Peyer's patch (tissue), 4 donors: ENCODE measurements at regions not wholly inside any gene's neighbourhood (a gene's known extent, or its start where the extent isn't known, plus 50 kb on each side); places are given as distances from the start of the nearest gene placed in this dataset.

ENCODE experiments used
- POLR2A ChIP-seq, 2 donors: fragments of 450-650 bp; IDR thresholded peaks; one replicate each; pipeline ENCODE4 v1.5.1; 2017; ENCODE audit warnings: antibody characterized with exemption in 2 of 2, mild to moderate bottlenecking in 2 of 2, moderate library complexity in 2 of 2
- TF ChIP-seq, protein P1 (sequence below), 6 experiments: fragments of 450-650 bp in 4 of 6; fragments of 200-600 bp in 2 of 6; sonication (generic) in 1 of 6; IDR thresholded peaks; one replicate each; pipeline ENCODE4 v1.5.1; 2017 to 2019; ENCODE audit warnings: antibody characterized with exemption in 6 of 6, mild to moderate bottlenecking in 3 of 6, moderate library complexity in 1 of 6

DNA sequence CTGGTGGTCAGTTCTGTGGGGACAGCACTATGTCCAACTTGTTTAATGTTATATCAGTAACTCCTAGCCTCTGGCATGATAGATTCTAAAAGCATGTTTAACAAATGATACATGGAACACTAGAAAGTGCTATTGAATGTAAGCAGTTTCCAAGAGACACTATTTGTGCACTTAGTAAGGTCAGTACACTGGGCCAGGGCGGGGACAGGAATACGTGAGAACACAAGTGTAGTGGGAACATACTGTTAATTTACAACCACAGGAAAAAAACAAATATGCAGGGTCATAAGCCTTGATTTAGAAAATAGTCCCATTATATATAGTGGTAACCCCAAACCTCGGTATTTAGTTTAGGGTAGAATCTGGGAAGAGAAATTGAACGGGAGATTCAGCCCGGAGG, 88.9 kb upstream of the SLC38A2 start:
- TF ChIP-seq POLR2A (IDR thresholded peaks at IDR 0.05), result no peak
- TF ChIP-seq, protein P1, sequence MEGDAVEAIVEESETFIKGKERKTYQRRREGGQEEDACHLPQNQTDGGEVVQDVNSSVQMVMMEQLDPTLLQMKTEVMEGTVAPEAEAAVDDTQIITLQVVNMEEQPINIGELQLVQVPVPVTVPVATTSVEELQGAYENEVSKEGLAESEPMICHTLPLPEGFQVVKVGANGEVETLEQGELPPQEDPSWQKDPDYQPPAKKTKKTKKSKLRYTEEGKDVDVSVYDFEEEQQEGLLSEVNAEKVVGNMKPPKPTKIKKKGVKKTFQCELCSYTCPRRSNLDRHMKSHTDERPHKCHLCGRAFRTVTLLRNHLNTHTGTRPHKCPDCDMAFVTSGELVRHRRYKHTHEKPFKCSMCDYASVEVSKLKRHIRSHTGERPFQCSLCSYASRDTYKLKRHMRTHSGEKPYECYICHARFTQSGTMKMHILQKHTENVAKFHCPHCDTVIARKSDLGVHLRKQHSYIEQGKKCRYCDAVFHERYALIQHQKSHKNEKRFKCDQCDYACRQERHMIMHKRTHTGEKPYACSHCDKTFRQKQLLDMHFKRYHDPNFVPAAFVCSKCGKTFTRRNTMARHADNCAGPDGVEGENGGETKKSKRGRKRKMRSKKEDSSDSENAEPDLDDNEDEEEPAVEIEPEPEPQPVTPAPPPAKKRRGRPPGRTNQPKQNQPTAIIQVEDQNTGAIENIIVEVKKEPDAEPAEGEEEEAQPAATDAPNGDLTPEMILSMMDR (IDR thresholded peaks at IDR 0.05), result no peak
